ENCODE measurements at regions not wholly inside any gene's neighbourhood (a gene's known extent, or its start where the extent isn't known, plus 50 kb on each side); places are given as distances from the start of the nearest gene placed in this dataset.

- ChIA-PET CTCF (interaction anchor here (1.3 to 2.3 kb wide), 2 partner anchors 15 to 84 kb away, joined by 3 to 6 read pairs; no protein-coding TSS in a partner anchor), POLR2A (no interaction called here)
- no peak for DNase-seq (ENCODE audit: extremely low spot score)
- no peak for TF ChIP-seq CTCF (IDR thresholded peaks at IDR 0.05; ENCODE audit: control extremely low read depth, extremely low read depth, low read depth, missing control alignments)
Observed at GRCh38 chr6:134557509-134557908, 239.6 kb upstream of the SGK1 start.

GRCh38 chr6:134555672-134556071 lies 237.8 kb upstream of the SGK1 start:
- POLR2A ChIA-PET, result no interaction called here
- no peak for TF ChIP-seq CTCF (IDR thresholded peaks at IDR 0.05; ENCODE audit: control extremely low read depth, extremely low read depth, low read depth, missing control alignments)

GRCh38 chr6:134553936-134554335 lies 236.0 kb upstream of the SGK1 start:
- no peak for TF ChIP-seq CTCF (IDR thresholded peaks at IDR 0.05; ENCODE audit: control extremely low read depth, extremely low read depth, low read depth, missing control alignments)
- DNase-seq (ENCODE audit: extremely low spot score), result no peak
- ChIA-PET CTCF (no interaction called here), POLR2A (no interaction called here)

More at GRCh38 chr6:134555672-134556071, 237.8 kb upstream of the SGK1 start:
- CTCF ChIA-PET, result interaction anchor here (1.2 to 2.3 kb wide), 2 partner anchors 11 to 13 kb away, joined by 3 to 6 read pairs; no protein-coding TSS in a partner anchor
- no peak for DNase-seq (ENCODE audit: extremely low spot score)

GRCh38 chr6:134551245-134551960 lies 233.5 kb upstream of the SGK1 start:
- ChIA-PET POLR2A (no interaction called here), CTCF (interaction anchor here (1.0 kb wide), 2 partner anchors 15 to 32 kb away, joined by 3 read pairs; no protein-coding TSS in a partner anchor)
- no peak for DNase-seq (ENCODE audit: extremely low spot score)

GRCh38 chr6:134550604-134551003 lies 232.7 kb upstream of the SGK1 start:
- DNase-seq (ENCODE audit: extremely low spot score), result no peak
- TF ChIP-seq CTCF (IDR thresholded peaks at IDR 0.05; ENCODE audit: control extremely low read depth, extremely low read depth, low read depth, missing control alignments), result no peak
- POLR2A ChIA-PET, result no interaction called here
- CTCF ChIA-PET, result interaction anchor here (0.9 to 1.0 kb wide), 2 partner anchors 15 to 21 kb away, joined by 3 read pairs; no protein-coding TSS in a partner anchor

More at GRCh38 chr6:134551245-134551960, 233.5 kb upstream of the SGK1 start:
- TF ChIP-seq CTCF (IDR thresholded peaks at IDR 0.05; ENCODE audit: control extremely low read depth, extremely low read depth, low read depth, missing control alignments), result no peak

- CTCF ChIA-PET, result interaction anchor here (0.9 kb wide), 1 partner anchor 22 kb away, joined by 3 read pairs; no protein-coding TSS in a partner anchor
- no peak for TF ChIP-seq CTCF (IDR thresholded peaks at IDR 0.05; ENCODE audit: control extremely low read depth, extremely low read depth, low read depth, missing control alignments)
- POLR2A ChIA-PET, result no interaction called here
- DNase-seq (ENCODE audit: extremely low spot score), result no peak
Observed at GRCh38 chr6:134549854-134550253, 231.9 kb upstream of the SGK1 start.
